ENCODE measurements at regions not wholly inside any gene's neighbourhood (a gene's known extent, or its start where the extent isn't known, plus 50 kb on each side); places are given as distances from the start of the nearest gene placed in this dataset.
A peak's percentile ranks its signal among the peaks of the same experiment; 100 is the strongest.

GRCh38 chr19:46911456-46911855, 50.7 kb downstream of the ARHGAP35 start:
- Mint-ChIP-seq H3K4me1 (peaks cover 34% of the 10 kb centered on the region), H3K27me3 (ENCODE audit: insufficient read depth, low read depth) (no peaks in the 10 kb centered on the region), H3K27ac (no peak overlapping the region), H3K36me3 (peaks cover 7% of the 10 kb centered on the region), H3K9me3 (no peaks in the 10 kb centered on the region), H3K4me3 (no peak overlapping the region)
- peaks cover 11% of the 10 kb centered on the region for H3K4me1 ChIP-seq
- no peaks in the 10 kb centered on the region for H3K36me3 ChIP-seq
- H3F3A ChIP-seq (ENCODE audit: low read depth): no peaks in the 10 kb centered on the region
- no peak overlapping the region for H3K9ac ChIP-seq
- no peak overlapping the region for H2AFZ ChIP-seq (replicated peaks)
- no peak for DNase-seq (ENCODE audit: low spot score)
- no peak overlapping the region for H3K27ac ChIP-seq
- H4K20me1 ChIP-seq (ENCODE audit: low read depth): peaks cover 72% of the 10 kb centered on the region
- TF ChIP-seq EZH2 (IDR thresholded peaks at IDR 0.05): no peak
- no peak for TF ChIP-seq EZH2phosphoT487 (IDR thresholded peaks at IDR 0.05)
- TF ChIP-seq, protein P1, sequence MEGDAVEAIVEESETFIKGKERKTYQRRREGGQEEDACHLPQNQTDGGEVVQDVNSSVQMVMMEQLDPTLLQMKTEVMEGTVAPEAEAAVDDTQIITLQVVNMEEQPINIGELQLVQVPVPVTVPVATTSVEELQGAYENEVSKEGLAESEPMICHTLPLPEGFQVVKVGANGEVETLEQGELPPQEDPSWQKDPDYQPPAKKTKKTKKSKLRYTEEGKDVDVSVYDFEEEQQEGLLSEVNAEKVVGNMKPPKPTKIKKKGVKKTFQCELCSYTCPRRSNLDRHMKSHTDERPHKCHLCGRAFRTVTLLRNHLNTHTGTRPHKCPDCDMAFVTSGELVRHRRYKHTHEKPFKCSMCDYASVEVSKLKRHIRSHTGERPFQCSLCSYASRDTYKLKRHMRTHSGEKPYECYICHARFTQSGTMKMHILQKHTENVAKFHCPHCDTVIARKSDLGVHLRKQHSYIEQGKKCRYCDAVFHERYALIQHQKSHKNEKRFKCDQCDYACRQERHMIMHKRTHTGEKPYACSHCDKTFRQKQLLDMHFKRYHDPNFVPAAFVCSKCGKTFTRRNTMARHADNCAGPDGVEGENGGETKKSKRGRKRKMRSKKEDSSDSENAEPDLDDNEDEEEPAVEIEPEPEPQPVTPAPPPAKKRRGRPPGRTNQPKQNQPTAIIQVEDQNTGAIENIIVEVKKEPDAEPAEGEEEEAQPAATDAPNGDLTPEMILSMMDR (IDR thresholded peaks at IDR 0.05): no peak
- H3K27me3 ChIP-seq: no peaks in the 10 kb centered on the region
- H3K79me2 ChIP-seq (ENCODE audit: low read depth): peaks cover 99% of the 10 kb centered on the region
- no peak overlapping the region for H3K4me2 ChIP-seq
- H3K9me3 ChIP-seq (ENCODE audit: low read depth): no peaks in the 10 kb centered on the region
- H3K4me3 ChIP-seq: no peak overlapping the region

GRCh38 chr19:46913198-46913851, 52.5 kb downstream of the ARHGAP35 start:
- Mint-ChIP-seq H3K27ac (no peak overlapping the region), H3K4me1 (peaks cover 32% of the 10 kb centered on the region), H3K4me3 (no peak overlapping the region), H3K27me3 (ENCODE audit: insufficient read depth, low read depth) (no peaks in the 10 kb centered on the region), H3K9me3 (no peaks in the 10 kb centered on the region), H3K36me3 (peaks cover 11% of the 10 kb centered on the region)
- peaks cover 5% of the 10 kb centered on the region for H3K4me1 ChIP-seq
- H3K27ac ChIP-seq: peak overlapping the region; percentile 0
- no peak overlapping the region for H3K9ac ChIP-seq
- H3K9me3 ChIP-seq (ENCODE audit: low read depth): no peaks in the 10 kb centered on the region
- no peaks in the 10 kb centered on the region for H3K27me3 ChIP-seq
- no peaks in the 10 kb centered on the region for H3F3A ChIP-seq (ENCODE audit: low read depth)
- no peaks in the 10 kb centered on the region for H3K36me3 ChIP-seq
- H4K20me1 ChIP-seq (ENCODE audit: low read depth): peaks cover 77% of the 10 kb centered on the region
- TF ChIP-seq EZH2phosphoT487 (IDR thresholded peaks at IDR 0.05) (no peak), EZH2 (IDR thresholded peaks at IDR 0.05) (no peak)
- TF ChIP-seq, protein P1 (IDR thresholded peaks at IDR 0.05): no peak
- H2AFZ ChIP-seq (replicated peaks): no peak overlapping the region
- no peak for DNase-seq (ENCODE audit: low spot score)
- H3K4me2 ChIP-seq: no peak overlapping the region
- peaks cover 100% of the 10 kb centered on the region for H3K79me2 ChIP-seq (ENCODE audit: low read depth)
- no peak overlapping the region for H3K4me3 ChIP-seq

DNA sequence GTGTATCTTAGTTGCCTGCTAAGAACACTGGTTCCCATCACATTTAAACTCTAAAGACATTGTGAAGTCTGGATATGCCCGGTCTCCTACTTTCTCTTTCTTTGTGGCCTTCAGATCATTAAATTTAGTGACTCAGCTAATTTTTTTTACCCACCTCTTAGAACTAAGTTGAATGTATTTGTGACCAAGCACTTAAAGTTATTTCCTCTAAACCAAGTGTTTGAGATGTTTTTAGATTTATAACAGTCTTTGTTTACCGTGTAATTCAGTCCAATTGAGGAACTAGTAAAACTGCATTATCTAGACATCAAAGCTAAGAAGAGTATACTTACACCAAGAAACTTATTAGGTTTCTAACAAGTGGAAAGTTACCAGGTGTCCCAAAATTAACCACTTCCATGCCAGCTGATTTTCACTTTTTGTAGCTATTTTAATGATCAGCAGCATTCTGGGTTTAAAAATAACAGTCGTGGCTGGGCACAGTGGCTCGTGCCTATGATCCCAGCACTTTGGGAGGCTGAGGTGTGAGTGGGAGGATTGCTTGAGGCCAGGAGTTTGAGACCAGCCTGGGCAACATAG, 53.1 kb downstream of the ARHGAP35 start:
- H3K36me3 ChIP-seq: no peaks in the 10 kb centered on the region
- peaks cover 27% of the 10 kb centered on the region for H3K4me1 Mint-ChIP-seq
- H3K9ac ChIP-seq: no peak overlapping the region
- H3K9me3 ChIP-seq (ENCODE audit: low read depth): no peaks in the 10 kb centered on the region
- H3K79me2 ChIP-seq (ENCODE audit: low read depth): peaks cover 100% of the 10 kb centered on the region
- TF ChIP-seq, protein P1 (IDR thresholded peaks at IDR 0.05): no peak
- no peak for TF ChIP-seq EZH2phosphoT487 (IDR thresholded peaks at IDR 0.05)
- no peak for TF ChIP-seq EZH2 (IDR thresholded peaks at IDR 0.05)
- H3K36me3 Mint-ChIP-seq: peaks cover 17% of the 10 kb centered on the region
- H3F3A ChIP-seq (ENCODE audit: low read depth): no peaks in the 10 kb centered on the region
- no peak overlapping the region for H3K4me3 Mint-ChIP-seq
- peak overlapping the region; percentile 0 for H3K27ac ChIP-seq
- no peak overlapping the region for H2AFZ ChIP-seq (replicated peaks)
- H3K4me1 ChIP-seq: peaks cover 4% of the 10 kb centered on the region
- DNase-seq (ENCODE audit: low spot score): no peak
- H3K4me2 ChIP-seq: no peak overlapping the region
- H3K9me3 Mint-ChIP-seq: no peaks in the 10 kb centered on the region
- no peaks in the 10 kb centered on the region for H3K27me3 Mint-ChIP-seq (ENCODE audit: insufficient read depth, low read depth)
- H4K20me1 ChIP-seq (ENCODE audit: low read depth): peaks cover 77% of the 10 kb centered on the region
- H3K27me3 ChIP-seq: no peaks in the 10 kb centered on the region
- H3K4me3 ChIP-seq: no peak overlapping the region
- H3K27ac Mint-ChIP-seq: no peak overlapping the region

Data from neural progenitor cell (in vitro differentiated cells).